Esophagus muscularis mucosa (tissue), 4 donors: ENCODE measurements at regions not wholly inside any gene's neighbourhood (a gene's known extent, or its start where the extent isn't known, plus 50 kb on each side); places are given as distances from the start of the nearest gene placed in this dataset.

ENCODE experiments used
- DNase-seq: peaks from one replicate; pipeline ENCODE4 v3.0.0-alpha.2; 2017; ENCODE audit errors: extremely low spot score
- H3K27ac ChIP-seq, 4 donors: fragments of 200-600 bp; sonication (generic); replicated peaks in 1 of 4; 1 replicate in 3 of 4; 2 replicates in 1 of 4; pipeline ENCODE4 v1.5.1; 2016 to 2019; ENCODE audit warnings: mild to moderate bottlenecking in 1 of 4
- H3K27me3 ChIP-seq, 4 donors: fragments of 200-600 bp; sonication (generic); one replicate each; pipeline versions ENCODE4 v1.5.1 to v1.6.0; 2016 to 2019
- H3K36me3 ChIP-seq, 4 donors: fragments of 200-600 bp; sonication (generic); one replicate each; pipeline ENCODE4 v1.5.1; 2016 to 2019
- H3K4me1 ChIP-seq, 4 donors: fragments of 200-600 bp; sonication (generic); one replicate each; pipeline ENCODE4 v1.5.1; 2016 to 2019
- H3K4me3 ChIP-seq, 4 donors: fragments of 200-600 bp; sonication (generic); 1 replicate in 2 of 4; 2 replicates in 2 of 4; pipeline ENCODE4 v1.5.1; 2016 to 2019; ENCODE audit warnings: mild to moderate bottlenecking in 4 of 4, moderate library complexity in 1 of 4
- H3K9me3 ChIP-seq, 4 donors: fragments of 200-600 bp; sonication (generic); 1 replicate in 3 of 4; 2 replicates in 1 of 4; pipeline ENCODE4 v1.5.1; 2016 to 2019
- EP300 ChIP-seq: sonication (generic); formaldehyde crosslinking; IDR thresholded peaks from one replicate; pipeline ENCODE4 v1.6.1; 2017; ENCODE audit warnings: antibody characterized with exemption
- POLR2A ChIP-seq: fragments of 450-650 bp; IDR thresholded peaks from one replicate; pipeline ENCODE4 v1.6.1; 2017; ENCODE audit warnings: antibody characterized with exemption, moderate library complexity, mild to moderate bottlenecking, low read depth
- POLR2AphosphoS5 ChIP-seq, 2 donors: sonication (generic); formaldehyde crosslinking; IDR thresholded peaks; one replicate each; pipeline ENCODE4 v1.6.1; 2017; ENCODE audit warnings: antibody characterized with exemption in 2 of 2
- WGBS: methylation state at CpG from one replicate; pipeline ENCODE4 v1.1.5; 2018; 5-methylcytosine and 5-hydroxymethylcytosine counted together
- intact Hi-C: fragments of 100-400 bp; cut with DNase I; formaldehyde crosslinking; loops from one replicate; pipeline ENCODE4 v1.15.1; 2023
- TF ChIP-seq, protein P1 (sequence below), 3 experiments: fragments of 200-600 bp in 2 of 3; fragments of 450-650 bp in 1 of 3; sonication (generic) in 2 of 3; IDR thresholded peaks; one replicate each; pipeline ENCODE4 v1.5.1; 2017 to 2019; ENCODE audit warnings: antibody characterized with exemption in 3 of 3, mild to moderate bottlenecking in 2 of 3, moderate library complexity in 1 of 3

- H3K4me1 ChIP-seq: no peaks in the 10 kb centered on the region
- no peaks in the 10 kb centered on the region for H3K27me3 ChIP-seq
- no peak for DNase-seq
- intact Hi-C loops: no loop called here
- TF ChIP-seq, protein P1, sequence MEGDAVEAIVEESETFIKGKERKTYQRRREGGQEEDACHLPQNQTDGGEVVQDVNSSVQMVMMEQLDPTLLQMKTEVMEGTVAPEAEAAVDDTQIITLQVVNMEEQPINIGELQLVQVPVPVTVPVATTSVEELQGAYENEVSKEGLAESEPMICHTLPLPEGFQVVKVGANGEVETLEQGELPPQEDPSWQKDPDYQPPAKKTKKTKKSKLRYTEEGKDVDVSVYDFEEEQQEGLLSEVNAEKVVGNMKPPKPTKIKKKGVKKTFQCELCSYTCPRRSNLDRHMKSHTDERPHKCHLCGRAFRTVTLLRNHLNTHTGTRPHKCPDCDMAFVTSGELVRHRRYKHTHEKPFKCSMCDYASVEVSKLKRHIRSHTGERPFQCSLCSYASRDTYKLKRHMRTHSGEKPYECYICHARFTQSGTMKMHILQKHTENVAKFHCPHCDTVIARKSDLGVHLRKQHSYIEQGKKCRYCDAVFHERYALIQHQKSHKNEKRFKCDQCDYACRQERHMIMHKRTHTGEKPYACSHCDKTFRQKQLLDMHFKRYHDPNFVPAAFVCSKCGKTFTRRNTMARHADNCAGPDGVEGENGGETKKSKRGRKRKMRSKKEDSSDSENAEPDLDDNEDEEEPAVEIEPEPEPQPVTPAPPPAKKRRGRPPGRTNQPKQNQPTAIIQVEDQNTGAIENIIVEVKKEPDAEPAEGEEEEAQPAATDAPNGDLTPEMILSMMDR (IDR thresholded peaks at IDR 0.05): no peak
- no peak for TF ChIP-seq POLR2AphosphoS5 (IDR thresholded peaks at IDR 0.05)
- H3K4me3 ChIP-seq: no peak overlapping the region
- H3K9me3 ChIP-seq: no peaks in the 10 kb centered on the region
- no peak overlapping the region for H3K27ac ChIP-seq
- H3K36me3 ChIP-seq: no peaks in the 10 kb centered on the region
These were observed 1106.9 kb downstream of the TMTC2 start for GRCh38 chr12:83793616-83794015.

- TF ChIP-seq, protein P1 (IDR thresholded peaks at IDR 0.05): no peak
- TF ChIP-seq POLR2A (no peak), EP300 (no peak), POLR2AphosphoS5 (IDR thresholded peaks at IDR 0.05) (no peak)
- no peak for DNase-seq
- Histone ChIP-seq H3K27ac (no peak overlapping the region), H3K4me1 (no peaks in the 10 kb centered on the region), H3K36me3 (no peaks in the 10 kb centered on the region), H3K4me3 (no peak overlapping the region), H3K9me3 (no peaks in the 10 kb centered on the region), H3K27me3 (no peaks in the 10 kb centered on the region)
- WGBS: 83% methylated on average over 7 of the region's 7 CpGs
- intact Hi-C loops: no loop called here
These were observed 1097.7 kb downstream of the TMTC2 start for GRCh38 chr12:83784298-83784890.

- H3K27me3 ChIP-seq: no peaks in the 10 kb centered on the region
- intact Hi-C loops: no loop called here
- no peaks in the 10 kb centered on the region for H3K36me3 ChIP-seq
- H3K27ac ChIP-seq: no peak overlapping the region
- H3K4me1 ChIP-seq: no peaks in the 10 kb centered on the region
- TF ChIP-seq POLR2AphosphoS5 (IDR thresholded peaks at IDR 0.05) (no peak), POLR2A (no peak), EP300 (no peak)
- TF ChIP-seq, protein P1 (IDR thresholded peaks at IDR 0.05): no peak
- WGBS: 78% methylated on average over 2 of the region's 2 CpGs
- no peak overlapping the region for H3K4me3 ChIP-seq
- no peaks in the 10 kb centered on the region for H3K9me3 ChIP-seq
- DNase-seq: no peak
These were observed 1092.8 kb downstream of the TMTC2 start for GRCh38 chr12:83779526-83779925.

- intact Hi-C loops: no loop called here
- TF ChIP-seq POLR2AphosphoS5 (IDR thresholded peaks at IDR 0.05) (no peak), EP300 (no peak), POLR2A (no peak)
- TF ChIP-seq, protein P1 (IDR thresholded peaks at IDR 0.05): no peak
- no peak overlapping the region for H3K27ac ChIP-seq
- peaks cover 0 to 15% (median 3%) of the 10 kb centered on the region in 4 donors for H3K9me3 ChIP-seq
- H3K36me3 ChIP-seq: no peaks in the 10 kb centered on the region
- H3K4me1 ChIP-seq: no peaks in the 10 kb centered on the region
- WGBS: 71% methylated on average over 3 of the region's 3 CpGs
- no peak overlapping the region for H3K4me3 ChIP-seq
- no peak for DNase-seq
- no peaks in the 10 kb centered on the region for H3K27me3 ChIP-seq
These were observed 1082.4 kb downstream of the TMTC2 start for GRCh38 chr12:83769151-83769550.

DNA sequence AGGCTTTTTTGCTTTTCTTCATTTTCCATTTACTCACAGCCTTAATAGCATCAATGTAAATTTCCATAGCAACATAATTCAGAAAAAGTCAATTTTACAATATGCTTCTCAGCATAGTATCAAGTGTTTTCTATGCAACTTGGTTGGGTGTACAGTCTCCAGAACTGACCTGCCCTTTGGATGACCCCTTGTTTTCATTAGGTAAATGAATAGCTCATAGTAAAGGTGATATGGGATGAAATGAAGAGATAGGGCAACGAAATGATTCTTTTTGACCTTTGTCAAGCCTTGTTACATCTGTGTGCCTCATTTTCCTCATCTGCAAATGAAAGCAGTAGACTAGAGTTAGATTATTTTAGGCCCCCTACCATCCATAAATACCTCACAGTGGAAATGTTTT, 1081.0 kb downstream of the TMTC2 start:
- intact Hi-C loops: no loop called here
- Histone ChIP-seq H3K4me3 (no peak overlapping the region), H3K27me3 (no peaks in the 10 kb centered on the region), H3K27ac (no peak overlapping the region), H3K9me3 (peaks cover 0 to 13% (median 0%) of the 10 kb centered on the region in 4 donors), H3K36me3 (no peaks in the 10 kb centered on the region), H3K4me1 (no peaks in the 10 kb centered on the region)
- 68% methylated on average over 1 of the region's 1 CpG for WGBS
- no peak for TF ChIP-seq POLR2AphosphoS5 (IDR thresholded peaks at IDR 0.05)
- no peak for DNase-seq
